ENCODE measurements at regions not wholly inside any gene's neighbourhood (a gene's known extent, or its start where the extent isn't known, plus 50 kb on each side); places are given as distances from the start of the nearest gene placed in this dataset.

- no peaks in the 10 kb centered on the region for H3K4me1 ChIP-seq (ENCODE audit: control insufficient read depth, insufficient read depth, low read length)
- ATAC-seq: no peak
- FAIRE-seq: no peak
- H2AFZ ChIP-seq (ENCODE audit: control insufficient read depth, low read depth, low read length): no peak overlapping the region
- no peak overlapping the region for H3K9ac ChIP-seq (ENCODE audit: control insufficient read depth, insufficient read depth, low read length)
- no peaks in the 10 kb centered on the region for H3K27me3 ChIP-seq (replicated peaks in 1 of 2; ENCODE audit: control insufficient read depth in 2 of 2, insufficient read depth in 2 of 2, low read length in 1 of 2)
- no peaks in the 10 kb centered on the region for H3K36me3 ChIP-seq (ENCODE audit: control insufficient read depth in 2 of 2, insufficient read depth in 2 of 2, low read length in 1 of 2)
- no peaks in the 10 kb centered on the region for H3K9me3 ChIP-seq (replicated peaks; ENCODE audit: control insufficient read depth, insufficient read depth, low read length)
- 0% methylated on average over 4 of the region's 4 CpGs for WGBS (ENCODE audit: insufficient coverage, insufficient replicate concordance, low lambda C conversion rate, missing lambda C conversion rate)
- H3K27ac ChIP-seq (ENCODE audit: control insufficient read depth, insufficient read depth): no peak overlapping the region
- H3K4me3 ChIP-seq: no peak overlapping the region
- ChIA-PET CTCF (no interaction called here), POLR2A (no interaction called here), SMC1A (ENCODE audit: uncharacterized antibody, unreplicated experiment) (no interaction called here), RAD21 (ENCODE audit: unreplicated experiment) (no interaction called here)
- in situ Hi-C loops (cut with MboI) (no loop called here), intact Hi-C loops (cut with micrococcal nuclease; ENCODE audit: unreplicated experiment) (no loop called here)
- no peaks in the 10 kb centered on the region for H4K20me1 ChIP-seq (ENCODE audit: control insufficient read depth, insufficient read depth)
- BruUV-seq (replicated peaks): no TSS peak
- no peak for DNase-seq (ENCODE audit: low read depth, low spot score)
- H3K79me2 ChIP-seq (ENCODE audit: control insufficient read depth, insufficient read depth, low read length): no peaks in the 10 kb centered on the region
- no peak overlapping the region for H3K4me2 ChIP-seq (ENCODE audit: control insufficient read depth, insufficient read depth)
- TF ChIP-seq BRCA1 (IDR thresholded peaks at IDR 0.05; ENCODE audit: low read depth, low read length) (no peak), ASH2L (IDR thresholded peaks at IDR 0.05; ENCODE audit: borderline replicate concordance, low read depth) (no peak), CEBPB (IDR thresholded peaks at IDR 0.05; ENCODE audit: borderline replicate concordance in 1 of 2, low read depth in 2 of 2, low read length in 2 of 2) (no peak), TCF3 (IDR thresholded peaks at IDR 0.05; ENCODE audit: borderline replicate concordance, insufficient read depth, low read depth, low read length) (no peak), ATF7 (IDR thresholded peaks at IDR 0.05; ENCODE audit: low read depth) (no peak), SIX5 (IDR thresholded peaks at IDR 0.05; ENCODE audit: low read depth, low read length, severe bottlenecking) (no peak)
These were observed 1002.7 kb upstream of the PCDH20 start for GRCh38 chr13:62418376-62418775.

DNA sequence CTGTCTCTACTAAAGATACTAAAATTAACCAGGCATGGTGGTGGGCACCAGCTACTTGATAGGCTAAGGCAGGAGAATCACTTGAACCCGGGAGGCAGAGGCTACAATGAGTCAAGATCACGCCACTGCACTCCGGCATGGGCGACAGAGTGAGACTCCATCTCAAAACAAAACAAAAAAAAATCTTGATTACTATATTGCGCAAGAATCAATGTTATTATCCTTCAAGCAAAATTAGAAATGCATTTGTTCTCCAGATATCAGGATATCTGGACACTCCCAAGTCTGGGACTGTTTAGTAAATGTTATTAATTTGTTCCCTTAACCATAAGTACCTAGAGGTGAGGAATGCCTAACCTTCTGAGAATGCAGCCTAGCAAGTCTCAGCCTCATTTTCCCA, 992.2 kb upstream of the PCDH20 start:
- in situ Hi-C loops (cut with MboI) (no loop called here), intact Hi-C loops (cut with micrococcal nuclease; ENCODE audit: unreplicated experiment) (no loop called here)
- no peak overlapping the region for H2AFZ ChIP-seq (ENCODE audit: control insufficient read depth, low read depth, low read length)
- TF ChIP-seq SPI1 (IDR thresholded peaks at IDR 0.05; ENCODE audit: borderline replicate concordance, insufficient read depth, low read depth, low read length) (no peak), TCF3 (IDR thresholded peaks at IDR 0.05; ENCODE audit: borderline replicate concordance, insufficient read depth, low read depth, low read length) (no peak)
- no peak overlapping the region for H3K4me2 ChIP-seq (ENCODE audit: control insufficient read depth, insufficient read depth)
- 50% methylated on average over 5 of the region's 5 CpGs for WGBS (ENCODE audit: insufficient coverage, insufficient replicate concordance, low lambda C conversion rate, missing lambda C conversion rate)
- BruUV-seq (replicated peaks): no TSS peak
- H3K9me3 ChIP-seq (replicated peaks; ENCODE audit: control insufficient read depth, insufficient read depth, low read length): no peaks in the 10 kb centered on the region
- no peaks in the 10 kb centered on the region for H3K79me2 ChIP-seq (ENCODE audit: control insufficient read depth, insufficient read depth, low read length)
- POLR2A ChIA-PET: no interaction called here
- H4K20me1 ChIP-seq (ENCODE audit: control insufficient read depth, insufficient read depth): no peaks in the 10 kb centered on the region
- H3K4me1 ChIP-seq (ENCODE audit: control insufficient read depth, insufficient read depth, low read length): no peaks in the 10 kb centered on the region
- no peaks in the 10 kb centered on the region for H3K27me3 ChIP-seq (replicated peaks in 1 of 2; ENCODE audit: control insufficient read depth in 2 of 2, insufficient read depth in 2 of 2, low read length in 1 of 2)
- ATAC-seq (no peak), DNase-seq (ENCODE audit: low read depth, low spot score) (no peak), FAIRE-seq (no peak)
- RAD21 ChIA-PET (ENCODE audit: unreplicated experiment): no interaction called here
- no peak overlapping the region for H3K9ac ChIP-seq (ENCODE audit: control insufficient read depth, insufficient read depth, low read length)
- SMC1A ChIA-PET (ENCODE audit: uncharacterized antibody, unreplicated experiment): no interaction called here
- CTCF ChIA-PET: no interaction called here
- no peaks in the 10 kb centered on the region for H3K36me3 ChIP-seq (ENCODE audit: control insufficient read depth in 2 of 2, insufficient read depth in 2 of 2, low read length in 1 of 2)
- H3K4me3 ChIP-seq: no peak overlapping the region
- no peak overlapping the region for H3K27ac ChIP-seq (ENCODE audit: control insufficient read depth, insufficient read depth)
